Ecto neural progenitor cell (in vitro differentiated cells): ENCODE measurements at regions not wholly inside any gene's neighbourhood (a gene's known extent, or its start where the extent isn't known, plus 50 kb on each side); places are given as distances from the start of the nearest gene placed in this dataset.

Experiments
- DNase-seq: peaks from one replicate; pipeline ENCODE4 v3.0.0-alpha.2; 2018; ENCODE audit warnings: low spot score

GRCh38 chr4:81881855-81882621 is 410.3 kb upstream of the RASGEF1B start:
- no peak for DNase-seq

- no peak for DNase-seq
These were observed 404.4 kb upstream of the RASGEF1B start for GRCh38 chr4:81876106-81876505.

- no peak for DNase-seq
These were observed 403.2 kb upstream of the RASGEF1B start for GRCh38 chr4:81874661-81875515.

- no peak for DNase-seq
These were observed 398.6 kb upstream of the RASGEF1B start for GRCh38 chr4:81870275-81870674.

GRCh38 chr4:81860111-81860510 is 388.4 kb upstream of the RASGEF1B start:
- no peak for DNase-seq

- DNase-seq, result no peak
These were observed 382.7 kb upstream of the RASGEF1B start for GRCh38 chr4:81854406-81854805.

- DNase-seq, result no peak
These were observed 380.5 kb upstream of the RASGEF1B start for GRCh38 chr4:81852031-81852715.

GRCh38 chr4:81850701-81851100 is 379.0 kb upstream of the RASGEF1B start:
- DNase-seq, result no peak

GRCh38 chr4:81845761-81846160 is 374.1 kb upstream of the RASGEF1B start:
- no peak for DNase-seq

- no peak for DNase-seq
These were observed 373.6 kb upstream of the RASGEF1B start for GRCh38 chr4:81845273-81845672.

GRCh38 chr4:81844717-81845116 is 373.0 kb upstream of the RASGEF1B start:
- peak; percentile 66 for DNase-seq

GRCh38 chr4:81839347-81840042 is 367.8 kb upstream of the RASGEF1B start:
- DNase-seq, result no peak

GRCh38 chr4:81838586-81838985 is 366.9 kb upstream of the RASGEF1B start:
- no peak for DNase-seq

GRCh38 chr4:81836716-81837115 is 365.0 kb upstream of the RASGEF1B start:
- no peak for DNase-seq

GRCh38 chr4:81833576-81833975 is 361.9 kb upstream of the RASGEF1B start:
- DNase-seq, result no peak

GRCh38 chr4:81828991-81829390 is 357.3 kb upstream of the RASGEF1B start:
- DNase-seq, result no peak

- DNase-seq, result no peak
These were observed 356.0 kb upstream of the RASGEF1B start for GRCh38 chr4:81827577-81828202.

GRCh38 chr4:81826817-81827424 is 355.2 kb upstream of the RASGEF1B start:
- DNase-seq, result no peak

GRCh38 chr4:81826335-81826734 is 354.6 kb upstream of the RASGEF1B start:
- no peak for DNase-seq

GRCh38 chr4:81818385-81818920 is 346.7 kb upstream of the RASGEF1B start:
- DNase-seq, result no peak
